ENCODE measurements at regions not wholly inside any gene's neighbourhood (a gene's known extent, or its start where the extent isn't known, plus 50 kb on each side); places are given as distances from the start of the nearest gene placed in this dataset.

DNA sequence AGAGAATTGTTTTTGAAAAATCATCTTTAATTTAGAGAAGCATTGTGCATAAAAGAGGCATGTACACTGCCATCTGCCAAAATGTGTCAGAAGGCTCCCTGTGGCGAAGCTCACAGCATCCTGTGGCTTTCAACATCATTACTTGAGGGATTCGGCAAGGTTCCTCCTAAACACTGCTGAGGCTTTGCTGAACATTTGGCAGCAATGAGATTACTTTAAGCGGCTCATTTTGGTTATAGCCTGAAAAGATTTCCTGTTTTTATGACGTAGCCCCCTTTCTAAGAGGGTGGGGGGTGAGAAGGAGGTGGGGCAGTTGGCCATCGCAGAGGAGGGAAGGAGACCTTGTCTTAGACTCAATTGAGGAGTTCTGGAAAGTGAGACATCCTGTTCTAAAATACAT is 469.4 kb downstream of the RASEF start:
- no peak overlapping the region for H3K9ac ChIP-seq (ENCODE audit: low read depth, low read length)
- TF ChIP-seq EZH2 (IDR thresholded peaks at IDR 0.05; ENCODE audit: borderline replicate concordance, low read depth, low read length, severe bottlenecking) = no peak
- TF ChIP-seq, protein P1, sequence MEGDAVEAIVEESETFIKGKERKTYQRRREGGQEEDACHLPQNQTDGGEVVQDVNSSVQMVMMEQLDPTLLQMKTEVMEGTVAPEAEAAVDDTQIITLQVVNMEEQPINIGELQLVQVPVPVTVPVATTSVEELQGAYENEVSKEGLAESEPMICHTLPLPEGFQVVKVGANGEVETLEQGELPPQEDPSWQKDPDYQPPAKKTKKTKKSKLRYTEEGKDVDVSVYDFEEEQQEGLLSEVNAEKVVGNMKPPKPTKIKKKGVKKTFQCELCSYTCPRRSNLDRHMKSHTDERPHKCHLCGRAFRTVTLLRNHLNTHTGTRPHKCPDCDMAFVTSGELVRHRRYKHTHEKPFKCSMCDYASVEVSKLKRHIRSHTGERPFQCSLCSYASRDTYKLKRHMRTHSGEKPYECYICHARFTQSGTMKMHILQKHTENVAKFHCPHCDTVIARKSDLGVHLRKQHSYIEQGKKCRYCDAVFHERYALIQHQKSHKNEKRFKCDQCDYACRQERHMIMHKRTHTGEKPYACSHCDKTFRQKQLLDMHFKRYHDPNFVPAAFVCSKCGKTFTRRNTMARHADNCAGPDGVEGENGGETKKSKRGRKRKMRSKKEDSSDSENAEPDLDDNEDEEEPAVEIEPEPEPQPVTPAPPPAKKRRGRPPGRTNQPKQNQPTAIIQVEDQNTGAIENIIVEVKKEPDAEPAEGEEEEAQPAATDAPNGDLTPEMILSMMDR (IDR thresholded peaks at IDR 0.05; ENCODE audit: borderline replicate concordance, extremely low read depth, low read length, poor library complexity, severe bottlenecking) = no peak
- peaks cover 7% of the 10 kb centered on the region; the same call in 1 of the 2 replicates for H3K4me1 ChIP-seq (ENCODE audit: insufficient read depth, low read length)
- H3K27ac ChIP-seq (ENCODE audit: low read length) = no peak overlapping the region; the same call in 1 of the 2 replicates
- H3K9me3 ChIP-seq (ENCODE audit: insufficient read depth, low read length, severe bottlenecking) = no peaks in the 10 kb centered on the region
- H3K79me2 ChIP-seq (ENCODE audit: insufficient read depth, low read length) = no peaks in the 10 kb centered on the region
- no peak overlapping the region for H2AFZ ChIP-seq (ENCODE audit: low read depth, low read length)
- ATAC-seq (ENCODE audit: insufficient read depth, low read depth) (no peak), DNase-seq (no peak)
- no peaks in the 10 kb centered on the region for H3K27me3 ChIP-seq (ENCODE audit: insufficient read depth, low read length, poor library complexity)
- H3K36me3 ChIP-seq (ENCODE audit: insufficient read depth, low read length) = no peaks in the 10 kb centered on the region
- H4K20me1 ChIP-seq (ENCODE audit: insufficient read depth, low read length) = no peaks in the 10 kb centered on the region
- H3K4me3 ChIP-seq (ENCODE audit: low read depth in 1 of 2, low read length in 2 of 2) = no peak overlapping the region
- H3K4me2 ChIP-seq (ENCODE audit: insufficient read depth, low read length) = peak overlapping the region; percentile 26; the same call in 1 of the 2 replicates

DNA sequence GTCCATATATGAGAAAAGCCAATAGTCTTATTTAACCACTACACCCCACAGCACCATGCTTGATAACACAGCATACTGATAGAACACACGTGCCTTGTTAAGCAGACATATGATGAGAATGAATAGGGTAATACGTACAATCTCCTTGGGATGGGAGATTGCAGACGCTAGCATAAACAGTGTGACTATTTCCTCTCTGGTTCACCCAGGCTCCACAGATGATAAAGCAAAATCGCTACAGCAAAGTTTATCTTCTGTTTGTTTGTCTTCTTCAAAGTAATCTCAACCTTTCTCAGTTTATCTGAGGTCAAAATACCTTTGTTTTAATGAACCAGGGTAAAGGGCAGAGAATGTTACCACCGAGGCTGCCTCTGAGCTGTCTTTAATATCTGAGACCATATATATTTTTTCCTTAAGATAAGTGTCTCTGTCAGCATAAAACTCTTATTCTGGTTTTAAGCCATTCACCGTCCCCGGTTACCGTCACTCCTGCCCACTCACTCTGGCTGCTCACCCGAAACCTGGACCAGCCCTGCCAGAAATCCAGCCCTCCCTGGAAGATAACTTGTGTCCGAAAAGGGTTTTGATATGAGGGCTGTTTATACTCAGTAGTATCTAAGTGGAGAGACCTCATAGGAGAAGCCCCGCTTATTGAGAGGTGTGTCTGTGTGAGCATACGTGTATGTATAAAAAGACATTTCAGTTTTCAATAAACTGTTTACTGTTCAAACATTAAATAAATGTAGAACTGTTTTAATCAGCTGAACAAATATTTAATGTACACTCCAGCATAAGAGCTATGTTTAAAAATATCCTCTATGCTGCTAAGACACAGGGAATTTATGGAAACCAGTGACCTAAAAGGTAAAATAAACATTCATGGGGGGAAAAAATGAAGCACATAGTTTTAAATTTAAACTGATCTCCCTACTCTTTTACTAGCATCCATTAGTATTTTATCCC is 465.4 kb downstream of the RASEF start:
- Histone ChIP-seq H3K36me3 (ENCODE audit: insufficient read depth, low read length) (no peaks in the 10 kb centered on the region), H3K79me2 (ENCODE audit: insufficient read depth, low read length) (no peaks in the 10 kb centered on the region), H3K27me3 (ENCODE audit: insufficient read depth, low read length, poor library complexity) (no peaks in the 10 kb centered on the region), H3K9ac (ENCODE audit: low read depth, low read length) (no peak overlapping the region), H3K4me3 (ENCODE audit: low read depth in 1 of 2, low read length in 2 of 2) (no peak overlapping the region), H3K9me3 (ENCODE audit: insufficient read depth, low read length, severe bottlenecking) (no peaks in the 10 kb centered on the region), H4K20me1 (ENCODE audit: insufficient read depth, low read length) (no peaks in the 10 kb centered on the region), H3K27ac (ENCODE audit: low read length) (no peak overlapping the region), H3K4me1 (ENCODE audit: insufficient read depth, low read length) (peaks cover 7% of the 10 kb centered on the region; the same call in 1 of the 2 replicates), H2AFZ (ENCODE audit: low read depth, low read length) (no peak overlapping the region), H3K4me2 (ENCODE audit: insufficient read depth, low read length) (no peak overlapping the region)
- DNase-seq = no peak
- ATAC-seq (ENCODE audit: insufficient read depth, low read depth) = no peak
- no peak for TF ChIP-seq EZH2 (IDR thresholded peaks at IDR 0.05; ENCODE audit: borderline replicate concordance, low read depth, low read length, severe bottlenecking)
- TF ChIP-seq, protein P1 (IDR thresholded peaks at IDR 0.05; ENCODE audit: borderline replicate concordance, extremely low read depth, low read length, poor library complexity, severe bottlenecking) = no peak

DNA sequence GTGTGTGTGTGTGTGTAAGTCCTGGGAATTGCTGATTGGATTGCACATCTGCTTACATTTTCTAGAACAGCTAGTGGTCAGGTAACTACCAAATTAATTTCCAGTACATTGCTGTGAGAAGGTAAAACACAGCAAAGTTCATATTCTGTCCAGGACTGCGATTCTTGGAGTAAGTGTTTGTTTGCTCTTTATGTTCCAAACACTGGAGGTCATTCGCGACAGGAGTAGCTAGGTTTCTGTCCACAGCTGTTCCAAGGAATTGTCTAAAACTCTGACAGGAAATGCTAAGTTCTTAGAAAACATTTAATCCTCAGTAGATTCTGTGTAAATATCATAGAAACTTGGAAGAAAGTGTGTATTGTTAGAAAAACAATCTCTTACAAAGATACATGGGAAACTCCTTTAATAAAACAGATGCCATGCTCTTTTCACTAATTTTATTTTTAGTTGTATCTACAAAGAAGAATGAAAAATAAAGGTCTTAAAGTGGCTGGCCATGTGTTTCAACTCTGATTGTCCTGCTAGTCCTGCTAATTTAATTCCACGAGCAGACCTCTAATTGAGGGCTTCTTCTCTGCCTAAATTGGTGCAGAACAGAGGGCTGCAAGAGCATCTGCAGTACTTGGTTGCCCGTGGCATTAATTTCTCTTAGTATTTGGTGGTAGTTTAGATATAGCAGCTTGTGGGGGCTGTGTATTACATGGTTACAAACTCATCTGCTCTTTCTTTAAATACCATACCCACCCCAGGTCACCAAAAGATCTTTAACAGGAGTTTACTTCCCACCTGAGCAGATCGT is 464.5 kb downstream of the RASEF start:
- no peak for TF ChIP-seq EZH2 (IDR thresholded peaks at IDR 0.05; ENCODE audit: borderline replicate concordance, low read depth, low read length, severe bottlenecking)
- TF ChIP-seq, protein P1 (IDR thresholded peaks at IDR 0.05; ENCODE audit: borderline replicate concordance, extremely low read depth, low read length, poor library complexity, severe bottlenecking) = no peak
- H3K9me3 ChIP-seq (ENCODE audit: insufficient read depth, low read length, severe bottlenecking) = no peaks in the 10 kb centered on the region
- ATAC-seq (ENCODE audit: insufficient read depth, low read depth) (no peak), DNase-seq (no peak)
- 0 out of 2 replicates have a peak, but pooled peaks cover 3% of the 10 kb centered on the region for H3K4me1 ChIP-seq (ENCODE audit: insufficient read depth, low read length)
- H3K9ac ChIP-seq (ENCODE audit: low read depth, low read length) = no peak overlapping the region
- H3K27me3 ChIP-seq (ENCODE audit: insufficient read depth, low read length, poor library complexity) = no peaks in the 10 kb centered on the region
- no peak overlapping the region for H3K4me2 ChIP-seq (ENCODE audit: insufficient read depth, low read length)
- H4K20me1 ChIP-seq (ENCODE audit: insufficient read depth, low read length) = no peaks in the 10 kb centered on the region
- H3K27ac ChIP-seq (ENCODE audit: low read length) = no peak overlapping the region
- no peak overlapping the region for H2AFZ ChIP-seq (ENCODE audit: low read depth, low read length)
- H3K4me3 ChIP-seq (ENCODE audit: low read depth in 1 of 2, low read length in 2 of 2) = no peak overlapping the region
- H3K36me3 ChIP-seq (ENCODE audit: insufficient read depth, low read length) = no peaks in the 10 kb centered on the region
- H3K79me2 ChIP-seq (ENCODE audit: insufficient read depth, low read length) = no peaks in the 10 kb centered on the region
